ENCODE measurements at regions not wholly inside any gene's neighbourhood (a gene's known extent, or its start where the extent isn't known, plus 50 kb on each side); places are given as distances from the start of the nearest gene placed in this dataset.

DNA sequence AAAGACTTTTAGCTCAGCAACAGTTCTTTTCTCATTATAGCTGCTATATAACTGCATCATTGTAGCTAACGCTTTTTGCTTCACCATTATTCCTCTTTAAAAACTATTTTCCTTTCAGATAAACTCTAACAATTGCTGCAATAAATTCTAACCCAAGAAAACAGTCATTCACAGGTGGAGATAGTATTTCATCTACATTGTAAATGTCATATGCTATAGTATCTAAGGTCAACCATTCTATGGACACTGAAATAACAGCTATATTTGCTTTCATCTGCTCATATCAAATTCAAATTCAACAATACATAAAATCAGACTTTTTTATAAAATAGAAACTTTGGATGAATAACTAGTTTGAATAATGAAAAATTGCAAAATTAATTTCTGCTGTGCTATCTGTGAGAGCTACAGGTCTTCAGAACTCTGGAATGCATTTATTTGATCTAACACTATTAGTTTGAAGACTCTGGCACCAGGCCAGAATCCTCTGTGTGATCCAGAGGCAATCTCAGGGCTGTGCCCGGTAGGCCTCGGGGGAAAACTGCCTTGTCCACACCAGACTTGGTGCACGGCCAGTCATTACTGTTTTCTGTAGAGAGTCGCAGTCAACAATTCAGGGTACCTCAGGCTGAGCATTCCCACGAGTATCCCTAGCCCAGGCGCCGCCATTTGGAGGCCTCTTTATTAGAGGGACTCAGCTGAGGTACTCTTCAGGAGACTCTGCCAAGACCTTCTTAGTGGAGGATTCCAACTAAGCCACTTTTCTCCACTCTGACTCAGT is 332.4 kb downstream of the SLC7A11 start (continued):
- TF ChIP-seq, protein P1, sequence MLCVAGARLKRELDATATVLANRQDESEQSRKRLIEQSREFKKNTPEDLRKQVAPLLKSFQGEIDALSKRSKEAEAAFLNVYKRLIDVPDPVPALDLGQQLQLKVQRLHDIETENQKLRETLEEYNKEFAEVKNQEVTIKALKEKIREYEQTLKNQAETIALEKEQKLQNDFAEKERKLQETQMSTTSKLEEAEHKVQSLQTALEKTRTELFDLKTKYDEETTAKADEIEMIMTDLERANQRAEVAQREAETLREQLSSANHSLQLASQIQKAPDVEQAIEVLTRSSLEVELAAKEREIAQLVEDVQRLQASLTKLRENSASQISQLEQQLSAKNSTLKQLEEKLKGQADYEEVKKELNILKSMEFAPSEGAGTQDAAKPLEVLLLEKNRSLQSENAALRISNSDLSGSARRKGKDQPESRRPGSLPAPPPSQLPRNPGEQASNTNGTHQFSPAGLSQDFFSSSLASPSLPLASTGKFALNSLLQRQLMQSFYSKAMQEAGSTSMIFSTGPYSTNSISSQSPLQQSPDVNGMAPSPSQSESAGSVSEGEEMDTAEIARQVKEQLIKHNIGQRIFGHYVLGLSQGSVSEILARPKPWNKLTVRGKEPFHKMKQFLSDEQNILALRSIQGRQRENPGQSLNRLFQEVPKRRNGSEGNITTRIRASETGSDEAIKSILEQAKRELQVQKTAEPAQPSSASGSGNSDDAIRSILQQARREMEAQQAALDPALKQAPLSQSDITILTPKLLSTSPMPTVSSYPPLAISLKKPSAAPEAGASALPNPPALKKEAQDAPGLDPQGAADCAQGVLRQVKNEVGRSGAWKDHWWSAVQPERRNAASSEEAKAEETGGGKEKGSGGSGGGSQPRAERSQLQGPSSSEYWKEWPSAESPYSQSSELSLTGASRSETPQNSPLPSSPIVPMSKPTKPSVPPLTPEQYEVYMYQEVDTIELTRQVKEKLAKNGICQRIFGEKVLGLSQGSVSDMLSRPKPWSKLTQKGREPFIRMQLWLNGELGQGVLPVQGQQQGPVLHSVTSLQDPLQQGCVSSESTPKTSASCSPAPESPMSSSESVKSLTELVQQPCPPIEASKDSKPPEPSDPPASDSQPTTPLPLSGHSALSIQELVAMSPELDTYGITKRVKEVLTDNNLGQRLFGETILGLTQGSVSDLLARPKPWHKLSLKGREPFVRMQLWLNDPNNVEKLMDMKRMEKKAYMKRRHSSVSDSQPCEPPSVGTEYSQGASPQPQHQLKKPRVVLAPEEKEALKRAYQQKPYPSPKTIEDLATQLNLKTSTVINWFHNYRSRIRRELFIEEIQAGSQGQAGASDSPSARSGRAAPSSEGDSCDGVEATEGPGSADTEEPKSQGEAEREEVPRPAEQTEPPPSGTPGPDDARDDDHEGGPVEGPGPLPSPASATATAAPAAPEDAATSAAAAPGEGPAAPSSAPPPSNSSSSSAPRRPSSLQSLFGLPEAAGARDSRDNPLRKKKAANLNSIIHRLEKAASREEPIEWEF (IDR thresholded peaks at IDR 0.05; ENCODE audit: insufficient replicate concordance, low read depth, low read length), result no peak
- TF ChIP-seq LARP7 (IDR thresholded peaks at IDR 0.05) (no peak), KLF5 (IDR thresholded peaks at IDR 0.05; ENCODE audit: partially characterized antibody) (no peak), SRF (IDR thresholded peaks at IDR 0.05; ENCODE audit: low read depth in 2 of 2, low read length in 2 of 2) (no peak)

DNA sequence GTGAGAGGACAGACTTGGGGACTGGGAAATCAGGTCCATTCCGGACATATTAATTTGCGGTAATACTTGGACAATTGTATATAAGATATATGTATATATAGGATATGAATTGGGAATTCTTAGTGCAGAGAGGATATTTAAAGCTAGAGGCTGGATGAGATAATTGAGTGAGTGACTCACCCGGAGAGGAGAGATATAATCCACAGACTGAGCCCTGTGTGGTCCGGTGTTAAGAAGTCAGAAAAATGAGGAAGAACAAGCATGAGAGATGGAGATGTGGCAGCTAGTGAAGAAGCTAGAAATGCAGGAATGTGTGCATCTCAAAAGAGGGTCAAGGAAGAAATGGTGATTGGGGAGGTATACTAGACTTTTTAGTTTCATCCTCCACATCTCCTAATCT is 336.2 kb downstream of the SLC7A11 start:
- Histone ChIP-seq H3K4me2 (ENCODE audit: control insufficient read depth, insufficient read depth) (no peak overlapping the region), H3K4me3 (no peak overlapping the region), H3K27me3 (replicated peaks in 1 of 2; ENCODE audit: control insufficient read depth in 2 of 2, insufficient read depth in 2 of 2, low read length in 1 of 2) (no peaks in the 10 kb centered on the region), H3K79me2 (ENCODE audit: control insufficient read depth, insufficient read depth, low read length) (no peaks in the 10 kb centered on the region), H3K9me3 (replicated peaks; ENCODE audit: control insufficient read depth, insufficient read depth, low read length) (no peaks in the 10 kb centered on the region), H3K27ac (ENCODE audit: control insufficient read depth, insufficient read depth) (no peak overlapping the region), H2AFZ (ENCODE audit: control insufficient read depth, low read depth, low read length) (no peak overlapping the region), H4K20me1 (ENCODE audit: control insufficient read depth, insufficient read depth) (no peaks in the 10 kb centered on the region), H3K4me1 (ENCODE audit: control insufficient read depth, insufficient read depth, low read length) (no peaks in the 10 kb centered on the region), H3K36me3 (ENCODE audit: control insufficient read depth in 2 of 2, insufficient read depth in 2 of 2, low read length in 1 of 2) (no peaks in the 10 kb centered on the region), H3K9ac (ENCODE audit: control insufficient read depth, insufficient read depth, low read length) (no peak overlapping the region)
- ChIA-PET SMC1A (ENCODE audit: uncharacterized antibody, unreplicated experiment) (interaction anchor here (1.5 kb wide), 1 partner anchor 9 kb away, joined by 5 read pairs; no protein-coding TSS in a partner anchor), POLR2A (interaction anchor here (0.5 kb wide), 1 partner anchor 31 kb away, joined by 3 read pairs; no protein-coding TSS in a partner anchor), RAD21 (ENCODE audit: unreplicated experiment) (no interaction called here), CTCF (no interaction called here)
- no peak for ATAC-seq
- BruUV-seq (replicated peaks), result no TSS peak
- WGBS (ENCODE audit: insufficient coverage, insufficient replicate concordance, low lambda C conversion rate, missing lambda C conversion rate), result 89% methylated on average over 4 of the region's 4 CpGs
- DNase-seq (ENCODE audit: low read depth, low spot score), result no peak
- no peak for FAIRE-seq
- in situ Hi-C loops (cut with MboI), result no loop called here
- intact Hi-C loops (cut with micrococcal nuclease; ENCODE audit: unreplicated experiment), result no loop called here
- TF ChIP-seq, protein P1 (IDR thresholded peaks at IDR 0.05; ENCODE audit: insufficient replicate concordance, low read depth, low read length), result no peak
- TF ChIP-seq IKZF2 (IDR thresholded peaks at IDR 0.05) (no peak), FOXK2 (IDR thresholded peaks at IDR 0.05) (no peak), SP1 (IDR thresholded peaks at IDR 0.05; ENCODE audit: low read depth, low read length) (no peak), KAT2A (conservative IDR thresholded peaks at IDR 0.05; ENCODE audit: control insufficient read depth, low read depth, low read length) (no peak), GATAD2B (conservative IDR thresholded peaks at IDR 0.05; ENCODE audit: low read depth) (no peak), SREBF2 (IDR thresholded peaks at IDR 0.05; ENCODE audit: low read length) (no peak), RUNX3 (IDR thresholded peaks at IDR 0.05; ENCODE audit: low read length) (no peak)

All from GM12878 (cell line).